B cell (primary cell): ENCODE measurements at regions not wholly inside any gene's neighbourhood (a gene's known extent, or its start where the extent isn't known, plus 50 kb on each side); places are given as distances from the start of the nearest gene placed in this dataset.
A peak's percentile ranks its signal among the peaks of the same experiment; 100 is the strongest.

Source experiments
- ATAC-seq: fragments of 200-7000 bp; cut with Tn5 transposase; one replicate; pipeline ENCODE4 v1.10.0; 2021; ENCODE audit warnings: low read depth, mild to moderate bottlenecking, moderate number of reproducible peaks, moderate library complexity
- CTCF ChIA-PET: fragments of 350-600 bp; sonication (Branson Sonifier 250); formaldehyde crosslinking; loops from one replicate; lab custom pipeline; 2021; ENCODE audit warnings: antibody characterized with exemption, inconsistent platforms; lab: Charles Lee
- POLR2A ChIA-PET: fragments of 350-600 bp; sonication (Branson Sonifier 250); formaldehyde crosslinking; loops from one replicate; lab custom pipeline; 2021; ENCODE audit warnings: antibody characterized with exemption; lab: Charles Lee
- DNase-seq: peaks from one replicate; pipeline ENCODE4 v3.0.0; 2013
- H2AFZ ChIP-seq: 2 replicates; pipeline ENCODE4 v1.6.1; 2012; ENCODE audit warnings: mild to moderate bottlenecking, low read depth, low read length; ENCODE audit not compliant: insufficient read depth, poor library complexity, severe bottlenecking
- H3K27ac ChIP-seq, 2 donors: 1 replicate in 1 of 2; 2 replicates in 1 of 2; pipeline ENCODE4 v1.5.1; 2012 to 2013; ENCODE audit warnings: low read length in 2 of 2, mild to moderate bottlenecking in 2 of 2, moderate library complexity in 1 of 2
- H3K27me3 ChIP-seq, 4 experiments: fragments of 200-600 bp in 1 of 4; sonication (generic) in 1 of 4; replicated peaks in 1 of 4; 1 replicate in 2 of 4; 2 replicates in 2 of 4; pipeline versions ENCODE4 v1.6.1 to v1.7.0; 2013 to 2016; ENCODE audit warnings: low read length in 3 of 4, mild to moderate bottlenecking in 2 of 4, mixed read lengths in 1 of 4, moderate library complexity in 1 of 4; ENCODE audit not compliant: insufficient read depth in 4 of 4, control insufficient read depth in 3 of 4; ENCODE audit errors: control extremely low read depth in 1 of 4
- H3K36me3 ChIP-seq, 2 experiments: replicated peaks in 1 of 2; 1 replicate in 1 of 2; 2 replicates in 1 of 2; pipeline versions ENCODE4 v1.6.1 to v1.7.1; 2013; ENCODE audit warnings: low read length in 1 of 2; ENCODE audit not compliant: insufficient read depth in 2 of 2, control insufficient read depth in 1 of 2; ENCODE audit errors: control extremely low read depth in 1 of 2, extremely low read depth in 1 of 2
- H3K4me1 ChIP-seq, 2 donors: fragments of 200-600 bp in 1 of 2; sonication (generic) in 1 of 2; 1 replicate in 1 of 2; 2 replicates in 1 of 2; pipeline versions ENCODE4 v1.5.1 to v1.6.1; 2013 to 2017; ENCODE audit warnings: low read length in 2 of 2; ENCODE audit not compliant: control insufficient read depth in 2 of 2, insufficient read depth in 2 of 2
- H3K4me2 ChIP-seq: replicated peaks from 2 replicates; pipeline ENCODE3; 2012; ENCODE audit warnings: mild to moderate bottlenecking, low read depth, low read length; ENCODE audit not compliant: poor library complexity, severe bottlenecking
- H3K4me3 ChIP-seq, 5 experiments: fragments of 200-600 bp in 1 of 5; sonication (generic) in 1 of 5; 1 replicate in 3 of 5; 2 replicates in 2 of 5; pipeline versions ENCODE4 v1.5.1 to v1.7.0; 2011 to 2016; ENCODE audit warnings: low read length in 4 of 5, mild to moderate bottlenecking in 4 of 5, low read depth in 2 of 5, control low read depth in 1 of 5, moderate library complexity in 1 of 5; ENCODE audit not compliant: insufficient read depth in 1 of 5; ENCODE audit errors: control extremely low read depth in 1 of 5, extremely low read depth in 1 of 5
- H3K79me2 ChIP-seq: fragments of 200-600 bp; sonication (generic); one replicate; pipeline ENCODE4 v1.6.0; 2016; ENCODE audit warnings: low read length; ENCODE audit not compliant: control insufficient read depth, insufficient read depth
- H3K9ac ChIP-seq: fragments of 200-600 bp; sonication (generic); 2 replicates; pipeline ENCODE4 v1.6.1; 2017; ENCODE audit warnings: mild to moderate bottlenecking, low read length, moderate library complexity
- H3K9me3 ChIP-seq, 3 donors: one replicate each; pipeline versions ENCODE4 v1.6.1 to v1.7.1; 2013; ENCODE audit warnings: low read length in 2 of 3; ENCODE audit not compliant: control insufficient read depth in 2 of 3, insufficient read depth in 1 of 3; ENCODE audit errors: control extremely low read depth in 1 of 3
- H4K20me1 ChIP-seq: 2 replicates; pipeline ENCODE4 v1.6.0; 2012; ENCODE audit warnings: mild to moderate bottlenecking, low read length; ENCODE audit not compliant: insufficient read depth, control insufficient read depth, poor library complexity, severe bottlenecking
- H3K27ac Mint-ChIP-seq: one replicate; pipeline ENCODE4 v1.8.0; 2021; ENCODE audit warnings: mixed read lengths
- H3K27me3 Mint-ChIP-seq: one replicate; pipeline ENCODE4 v1.8.0; 2021; ENCODE audit warnings: mixed read lengths
- H3K4me1 Mint-ChIP-seq: one replicate; pipeline ENCODE4 v1.8.0; 2021; ENCODE audit warnings: mixed read lengths
- H3K4me3 Mint-ChIP-seq: one replicate; pipeline ENCODE4 v1.8.0; 2021; ENCODE audit warnings: mixed read lengths
- H3K9me3 Mint-ChIP-seq: one replicate; pipeline ENCODE4 v1.8.0; 2022; ENCODE audit warnings: mixed read lengths; ENCODE audit not compliant: insufficient read depth
- EZH2 ChIP-seq: IDR thresholded peaks from 2 replicates; pipeline ENCODE4 v1.6.1; 2012; ENCODE audit warnings: borderline replicate concordance, low read depth, mild to moderate bottlenecking, moderate library complexity, low read length; ENCODE audit not compliant: insufficient read depth, poor library complexity, severe bottlenecking
- WGBS: methylation state at CpG from one replicate; pipeline ENCODE4 v1.1.5; 2013; ENCODE audit warnings: missing lambda C conversion rate; ENCODE audit not compliant: insufficient coverage; 5-methylcytosine and 5-hydroxymethylcytosine counted together
- intact Hi-C: fragments of 100-400 bp; cut with micrococcal nuclease; formaldehyde crosslinking; loops from one replicate; pipeline ENCODE4 v1.10.0; 2022
- TF ChIP-seq, protein P1 (sequence below): fragments of 200-600 bp; IDR thresholded peaks from one replicate; pipeline ENCODE4 v1.8.0; 2022; ENCODE audit warnings: antibody characterized with exemption, mild to moderate bottlenecking

GRCh38 chr2:41840702-41841551 lies 206.9 kb upstream of the PKDCC start:
- Mint-ChIP-seq H3K9me3 (no peaks in the 10 kb centered on the region), H3K4me1 (peaks cover 11% of the 10 kb centered on the region), H3K27me3 (peaks cover 42% of the 10 kb centered on the region), H3K27ac (peak overlapping the region; percentile 88), H3K4me3 (peak overlapping the region; percentile 97)
- intact Hi-C loops, result loop anchor here (1.0 kb wide), 2 partner anchors 245 to 520 kb away; partner anchors contain the start of gene COX7A2L
- H3K4me3 ChIP-seq, result peak overlapping the region; percentile 64 to 90 (median 85)
- no peaks in the 10 kb centered on the region for H4K20me1 ChIP-seq
- ChIA-PET POLR2A (no interaction called here), CTCF (interaction anchor here (0.5 to 3.0 kb wide), 11 partner anchors 8 to 1430 kb away, joined by 3 to 22 read pairs (median 4); no protein-coding TSS in a partner anchor)
- peak overlapping the region; percentile 63 to 72 for H3K27ac ChIP-seq
- H3K4me2 ChIP-seq, result peak overlapping the region; percentile 90
- TF ChIP-seq, protein P1, sequence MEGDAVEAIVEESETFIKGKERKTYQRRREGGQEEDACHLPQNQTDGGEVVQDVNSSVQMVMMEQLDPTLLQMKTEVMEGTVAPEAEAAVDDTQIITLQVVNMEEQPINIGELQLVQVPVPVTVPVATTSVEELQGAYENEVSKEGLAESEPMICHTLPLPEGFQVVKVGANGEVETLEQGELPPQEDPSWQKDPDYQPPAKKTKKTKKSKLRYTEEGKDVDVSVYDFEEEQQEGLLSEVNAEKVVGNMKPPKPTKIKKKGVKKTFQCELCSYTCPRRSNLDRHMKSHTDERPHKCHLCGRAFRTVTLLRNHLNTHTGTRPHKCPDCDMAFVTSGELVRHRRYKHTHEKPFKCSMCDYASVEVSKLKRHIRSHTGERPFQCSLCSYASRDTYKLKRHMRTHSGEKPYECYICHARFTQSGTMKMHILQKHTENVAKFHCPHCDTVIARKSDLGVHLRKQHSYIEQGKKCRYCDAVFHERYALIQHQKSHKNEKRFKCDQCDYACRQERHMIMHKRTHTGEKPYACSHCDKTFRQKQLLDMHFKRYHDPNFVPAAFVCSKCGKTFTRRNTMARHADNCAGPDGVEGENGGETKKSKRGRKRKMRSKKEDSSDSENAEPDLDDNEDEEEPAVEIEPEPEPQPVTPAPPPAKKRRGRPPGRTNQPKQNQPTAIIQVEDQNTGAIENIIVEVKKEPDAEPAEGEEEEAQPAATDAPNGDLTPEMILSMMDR, result peak; percentile 94
- TF ChIP-seq EZH2, result no peak
- H3K79me2 ChIP-seq, result no peaks in the 10 kb centered on the region
- no peaks in the 10 kb centered on the region for H3K36me3 ChIP-seq
- peak overlapping the region; percentile 99 for H2AFZ ChIP-seq
- peaks cover 10 to 15% of the 10 kb centered on the region in 2 donors for H3K4me1 ChIP-seq
- DNase-seq (peak; percentile 97), ATAC-seq (peak; percentile 99)
- H3K9me3 ChIP-seq, result peaks cover 0 to 8% (median 1%) of the 10 kb centered on the region in 3 donors
- WGBS, result 2% methylated on average over 39 of the region's 48 CpGs
- H3K9ac ChIP-seq, result peak overlapping the region; percentile 90
- peaks cover 0 to 20% (median 13%) of the 10 kb centered on the region in 4 experiments for H3K27me3 ChIP-seq

DNA sequence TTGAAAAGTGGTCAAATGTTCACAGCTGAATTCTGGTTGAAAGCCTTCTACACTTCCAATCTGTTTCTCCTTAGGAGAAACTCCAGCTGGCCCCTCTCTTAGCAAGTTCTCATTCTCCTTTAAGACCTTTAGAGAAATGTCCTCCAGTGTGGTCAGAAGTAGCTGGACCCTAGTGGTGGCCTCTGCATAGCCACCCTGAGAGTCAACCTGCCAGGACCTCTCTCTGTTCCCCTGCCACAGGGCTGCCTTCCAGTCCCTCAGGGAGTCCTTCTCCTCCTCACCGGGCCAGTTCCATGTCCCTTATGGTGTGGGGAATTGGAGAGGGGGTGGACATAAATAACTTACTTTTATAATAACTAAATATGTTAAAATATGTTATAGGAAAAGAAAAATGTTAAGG lies 200.9 kb upstream of the PKDCC start:
- POLR2A ChIA-PET, result no interaction called here

More for the DNA sequence above, 200.9 kb upstream of the PKDCC start:
- DNase-seq, result no peak
- peaks cover 54% of the 10 kb centered on the region for H3K27me3 Mint-ChIP-seq
- CTCF ChIA-PET, result interaction anchor here (2.4 kb wide), 1 partner anchor 240 kb away, joined by 4 read pairs; no protein-coding TSS in a partner anchor
- H3K9ac ChIP-seq, result no peak overlapping the region
- no peaks in the 10 kb centered on the region for H4K20me1 ChIP-seq
- H3K27ac ChIP-seq, result no peak overlapping the region
- no peak overlapping the region for H3K4me3 ChIP-seq
- H3K36me3 ChIP-seq, result no peaks in the 10 kb centered on the region
- H3K4me2 ChIP-seq, result no peak overlapping the region
- TF ChIP-seq, protein P1, result no peak
- TF ChIP-seq EZH2, result no peak
- H3K79me2 ChIP-seq, result no peaks in the 10 kb centered on the region
- H3K4me3 Mint-ChIP-seq, result no peak overlapping the region
- no CpG with 5 or more reads among the region's 1 CpG for WGBS
- H3K9me3 ChIP-seq, result no peaks in the 10 kb centered on the region
- intact Hi-C loops, result no loop called here
- no peaks in the 10 kb centered on the region for H3K9me3 Mint-ChIP-seq
- H2AFZ ChIP-seq, result no peak overlapping the region
- no peaks in the 10 kb centered on the region for H3K4me1 ChIP-seq
- H3K27me3 ChIP-seq, result peaks cover 0 to 38% (median 7%) of the 10 kb centered on the region in 4 experiments
- H3K27ac Mint-ChIP-seq, result no peak overlapping the region
- no peaks in the 10 kb centered on the region for H3K4me1 Mint-ChIP-seq
- ATAC-seq, result no peak
